Gastrocnemius medialis (tissue), 4 donors: ENCODE measurements at regions not wholly inside any gene's neighbourhood (a gene's known extent, or its start where the extent isn't known, plus 50 kb on each side); places are given as distances from the start of the nearest gene placed in this dataset.

Experiments
- ATAC-seq, 2 donors: fragments of 150-250 bp; one replicate each; pipeline ENCODE4 v1.9.1; 2016
- DNase-seq, 2 donors: peaks; one replicate each; pipeline ENCODE4 v3.0.0-alpha.2; 2019
- H3K27ac ChIP-seq, 4 donors: fragments of 200-600 bp; sonication (generic); 1 replicate in 1 of 4; 2 replicates in 3 of 4; pipeline ENCODE4 v1.5.1; 2016 to 2018; ENCODE audit warnings: mild to moderate bottlenecking in 2 of 4, moderate library complexity in 1 of 4
- H3K27me3 ChIP-seq, 3 donors: fragments of 200-600 bp; sonication (generic) in 2 of 3; 1 replicate in 1 of 3; 2 replicates in 2 of 3; pipeline versions ENCODE4 v1.5.1 to v1.6.0; 2016 to 2019; ENCODE audit warnings: mild to moderate bottlenecking in 1 of 3, moderate library complexity in 1 of 3
- H3K36me3 ChIP-seq, 2 donors: fragments of 200-600 bp; sonication (generic) in 1 of 2; one replicate each; pipeline ENCODE4 v1.5.1; 2017 to 2018
- H3K4me1 ChIP-seq, 2 donors: fragments of 200-600 bp; sonication (generic) in 1 of 2; one replicate each; pipeline ENCODE4 v1.5.1; 2016 to 2017; ENCODE audit warnings: mild to moderate bottlenecking in 2 of 2
- H3K4me3 ChIP-seq, 4 donors: fragments of 200-600 bp; sonication (generic) in 3 of 4; 1 replicate in 1 of 4; 2 replicates in 3 of 4; pipeline ENCODE4 v1.5.1; 2016 to 2019; ENCODE audit warnings: mild to moderate bottlenecking in 2 of 4
- H3K9me3 ChIP-seq, 3 donors: fragments of 200-600 bp; sonication (generic) in 2 of 3; 1 replicate in 1 of 3; 2 replicates in 2 of 3; pipeline ENCODE4 v1.5.1; 2016 to 2019
- POLR2A ChIP-seq, 2 donors: fragments of 450-650 bp; IDR thresholded peaks; one replicate each; pipeline ENCODE4 v1.6.1; 2017; ENCODE audit warnings: antibody characterized with exemption in 2 of 2, mild to moderate bottlenecking in 2 of 2, moderate library complexity in 2 of 2
- in situ Hi-C, 4 donors: fragments of 200-750 bp; cut with MboI; loops; one replicate each; pipeline versions ENCODE4 v1.15.0 to v1.8.0; 2017; ENCODE audit warnings: low sequenced_read_pairs in 4 of 4
- intact Hi-C: fragments of 100-400 bp; cut with DNase I; formaldehyde crosslinking; loops from one replicate; pipeline ENCODE4 v1.15.1; 2023; ENCODE audit warnings: low total_unique reads
- TF ChIP-seq, protein P1 (sequence below), 5 experiments: fragments of 450-650 bp in 3 of 5; fragments of 200-600 bp in 2 of 5; sonication (generic) in 2 of 5; IDR thresholded peaks in 4 of 5; conservative IDR thresholded peaks in 1 of 5; 1 replicate in 4 of 5; 2 replicates in 1 of 5; pipeline ENCODE4 v1.5.1; 2016 to 2019; ENCODE audit warnings: antibody characterized with exemption in 5 of 5, mild to moderate bottlenecking in 3 of 5, moderate library complexity in 3 of 5

DNA sequence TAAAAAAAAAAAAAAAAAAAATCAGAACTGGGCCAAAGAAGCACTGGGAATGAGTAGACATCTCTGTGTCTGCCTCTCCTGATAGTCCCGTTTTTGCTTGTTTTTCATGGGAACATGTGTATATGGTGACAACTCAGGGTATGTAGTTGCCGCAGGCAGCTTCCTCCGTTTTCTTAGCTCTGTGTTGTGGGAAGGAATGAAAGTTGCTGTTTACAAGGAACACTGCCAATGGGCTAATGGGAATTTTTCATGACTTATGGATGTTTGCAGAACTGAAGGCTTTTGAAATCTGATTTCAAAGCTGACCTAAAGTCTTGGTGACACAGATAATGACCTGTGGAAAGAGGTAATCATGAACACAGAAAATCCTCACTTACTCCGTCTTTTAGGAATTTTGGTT lies 146.4 kb upstream of the BTG1 start:
- H3K36me3 ChIP-seq = no peaks in the 10 kb centered on the region
- no peak for DNase-seq
- H3K27ac ChIP-seq = no peak overlapping the region
- no peaks in the 10 kb centered on the region for H3K27me3 ChIP-seq
- H3K4me1 ChIP-seq = no peaks in the 10 kb centered on the region
- TF ChIP-seq, protein P1, sequence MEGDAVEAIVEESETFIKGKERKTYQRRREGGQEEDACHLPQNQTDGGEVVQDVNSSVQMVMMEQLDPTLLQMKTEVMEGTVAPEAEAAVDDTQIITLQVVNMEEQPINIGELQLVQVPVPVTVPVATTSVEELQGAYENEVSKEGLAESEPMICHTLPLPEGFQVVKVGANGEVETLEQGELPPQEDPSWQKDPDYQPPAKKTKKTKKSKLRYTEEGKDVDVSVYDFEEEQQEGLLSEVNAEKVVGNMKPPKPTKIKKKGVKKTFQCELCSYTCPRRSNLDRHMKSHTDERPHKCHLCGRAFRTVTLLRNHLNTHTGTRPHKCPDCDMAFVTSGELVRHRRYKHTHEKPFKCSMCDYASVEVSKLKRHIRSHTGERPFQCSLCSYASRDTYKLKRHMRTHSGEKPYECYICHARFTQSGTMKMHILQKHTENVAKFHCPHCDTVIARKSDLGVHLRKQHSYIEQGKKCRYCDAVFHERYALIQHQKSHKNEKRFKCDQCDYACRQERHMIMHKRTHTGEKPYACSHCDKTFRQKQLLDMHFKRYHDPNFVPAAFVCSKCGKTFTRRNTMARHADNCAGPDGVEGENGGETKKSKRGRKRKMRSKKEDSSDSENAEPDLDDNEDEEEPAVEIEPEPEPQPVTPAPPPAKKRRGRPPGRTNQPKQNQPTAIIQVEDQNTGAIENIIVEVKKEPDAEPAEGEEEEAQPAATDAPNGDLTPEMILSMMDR (IDR thresholded peaks at IDR 0.05 in 4 of 5, conservative IDR thresholded peaks at IDR 0.05 in 1 of 5) = no peak
- no peak for TF ChIP-seq POLR2A (IDR thresholded peaks at IDR 0.05)
- no peaks in the 10 kb centered on the region for H3K9me3 ChIP-seq
- ATAC-seq = no peak
- intact Hi-C loops (no loop called here), in situ Hi-C loops (no loop called here)
- H3K4me3 ChIP-seq = no peak overlapping the region

DNA sequence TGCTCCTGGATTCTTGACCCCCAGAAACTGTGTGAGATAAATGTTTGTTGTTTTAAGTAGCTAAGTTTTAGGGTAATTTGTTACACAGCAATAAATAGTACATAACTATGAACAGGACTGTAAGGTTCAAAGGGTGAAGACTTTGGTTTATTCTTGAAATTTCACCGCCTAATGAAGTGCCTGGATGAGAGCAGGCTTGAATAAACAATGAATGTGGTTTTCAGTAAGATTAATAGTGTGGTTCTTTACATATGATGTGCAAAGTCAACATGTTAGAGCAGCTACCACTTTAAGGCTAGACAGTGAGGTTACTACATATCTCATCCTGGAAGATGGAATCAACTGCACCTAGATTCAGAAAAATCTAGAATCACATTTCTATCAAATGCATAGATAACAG lies 145.2 kb upstream of the BTG1 start:
- H3K9me3 ChIP-seq = no peaks in the 10 kb centered on the region
- H3K36me3 ChIP-seq = no peaks in the 10 kb centered on the region
- H3K4me3 ChIP-seq = no peak overlapping the region
- H3K27me3 ChIP-seq = no peaks in the 10 kb centered on the region
- in situ Hi-C loops = no loop called here
- intact Hi-C loops = no loop called here
- ATAC-seq (no peak), DNase-seq (no peak)
- no peaks in the 10 kb centered on the region for H3K4me1 ChIP-seq
- H3K27ac ChIP-seq = no peak overlapping the region
- TF ChIP-seq, protein P1 (IDR thresholded peaks at IDR 0.05 in 4 of 5, conservative IDR thresholded peaks at IDR 0.05 in 1 of 5) = no peak
- no peak for TF ChIP-seq POLR2A (IDR thresholded peaks at IDR 0.05)

DNA sequence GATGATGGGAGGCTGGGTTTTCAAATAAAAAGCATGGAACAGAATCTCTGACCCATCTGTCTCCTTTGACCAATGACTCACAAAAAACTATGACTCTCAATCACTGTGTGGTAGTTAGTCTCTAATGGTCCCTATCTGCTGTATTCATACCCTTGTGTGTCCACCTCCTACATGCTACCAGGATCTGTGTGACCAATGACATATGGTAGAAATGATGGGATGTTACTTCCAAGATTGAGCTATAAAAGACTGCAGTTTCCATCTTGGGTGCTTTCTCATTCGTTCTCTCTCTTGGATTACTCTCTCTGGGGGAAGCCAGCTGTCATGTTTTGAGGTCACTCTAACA lies 144.7 kb upstream of the BTG1 start:
- H3K27ac ChIP-seq = no peak overlapping the region
- in situ Hi-C loops (no loop called here), intact Hi-C loops (no loop called here)
- DNase-seq (no peak), ATAC-seq (no peak)
- no peaks in the 10 kb centered on the region for H3K36me3 ChIP-seq
- H3K27me3 ChIP-seq = no peaks in the 10 kb centered on the region
- no peaks in the 10 kb centered on the region for H3K9me3 ChIP-seq
- no peak overlapping the region for H3K4me3 ChIP-seq
- no peak for TF ChIP-seq POLR2A (IDR thresholded peaks at IDR 0.05)
- TF ChIP-seq, protein P1 (IDR thresholded peaks at IDR 0.05 in 4 of 5, conservative IDR thresholded peaks at IDR 0.05 in 1 of 5) = no peak
- no peaks in the 10 kb centered on the region for H3K4me1 ChIP-seq

DNA sequence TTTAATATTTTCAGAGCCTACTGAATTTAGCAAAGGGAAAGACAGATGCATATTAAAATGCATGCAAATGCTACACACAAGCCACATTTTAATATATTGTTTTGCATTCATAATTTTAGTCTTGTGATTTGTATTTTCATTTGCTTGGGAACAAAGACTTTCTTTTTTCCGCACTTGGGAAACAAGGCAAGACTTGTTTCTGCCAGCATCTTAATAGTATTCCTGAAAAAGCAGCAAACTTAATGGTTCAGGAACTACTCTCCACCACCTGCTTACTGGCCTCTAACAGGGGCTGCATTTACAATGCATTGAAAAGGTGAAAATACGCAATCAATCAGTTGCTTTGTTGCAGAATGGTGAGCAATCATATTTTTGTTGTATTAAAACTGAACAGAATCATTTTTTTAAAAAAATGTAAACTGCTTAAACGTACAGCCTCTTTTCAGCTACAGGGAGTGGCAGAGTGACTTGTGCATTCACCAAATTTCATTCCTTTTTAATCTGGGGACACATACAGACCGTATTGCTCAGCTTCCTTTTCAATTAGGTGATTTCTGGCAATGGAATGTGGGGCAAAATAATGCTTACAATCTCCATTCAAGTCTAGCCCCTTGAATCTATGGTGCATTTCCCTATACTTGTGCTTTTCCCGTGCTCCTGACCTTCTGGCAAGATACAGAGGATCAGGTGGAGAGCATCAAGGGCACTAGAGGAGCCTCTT lies 144.1 kb upstream of the BTG1 start:
- no peaks in the 10 kb centered on the region for H3K9me3 ChIP-seq
- ATAC-seq (no peak), DNase-seq (no peak)
- TF ChIP-seq POLR2A (IDR thresholded peaks at IDR 0.05) = no peak
- TF ChIP-seq, protein P1 (IDR thresholded peaks at IDR 0.05 in 4 of 5, conservative IDR thresholded peaks at IDR 0.05 in 1 of 5) = no peak
- no peaks in the 10 kb centered on the region for H3K27me3 ChIP-seq
- no peak overlapping the region for H3K4me3 ChIP-seq
- no peaks in the 10 kb centered on the region for H3K36me3 ChIP-seq
- H3K27ac ChIP-seq = no peak overlapping the region
- H3K4me1 ChIP-seq = no peaks in the 10 kb centered on the region
- in situ Hi-C loops = no loop called here
- intact Hi-C loops = no loop called here

DNA sequence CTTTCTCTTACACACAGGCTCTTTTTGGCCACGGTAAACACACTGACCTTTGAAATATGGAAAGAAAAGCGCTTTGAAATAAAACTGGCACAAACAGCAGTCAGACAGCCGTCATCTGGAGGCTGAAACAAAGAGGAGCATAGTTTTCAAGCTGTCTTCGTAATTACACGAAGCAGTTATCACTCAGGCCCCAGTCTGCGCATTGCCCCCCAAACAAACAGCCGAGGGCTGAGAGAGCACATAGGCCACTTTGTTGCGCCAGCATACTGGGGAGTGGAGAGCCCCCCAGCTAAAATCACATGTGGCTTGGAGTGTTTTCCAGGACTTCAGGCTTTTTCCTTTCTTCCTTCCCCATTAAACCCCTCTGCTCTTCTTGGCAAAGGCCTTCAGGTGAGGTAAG lies 142.9 kb upstream of the BTG1 start:
- no peak for DNase-seq
- TF ChIP-seq, protein P1 (IDR thresholded peaks at IDR 0.05 in 4 of 5, conservative IDR thresholded peaks at IDR 0.05 in 1 of 5) = no peak
- H3K27me3 ChIP-seq = no peaks in the 10 kb centered on the region
- no peaks in the 10 kb centered on the region for H3K9me3 ChIP-seq
- H3K4me1 ChIP-seq = no peaks in the 10 kb centered on the region
- H3K4me3 ChIP-seq = no peak overlapping the region
- intact Hi-C loops = no loop called here
- no peak overlapping the region for H3K27ac ChIP-seq
- in situ Hi-C loops = no loop called here
- no peaks in the 10 kb centered on the region for H3K36me3 ChIP-seq
- no peak for ATAC-seq
